BLaER1 treated with 17β-estradiol and CSF1 and Interleukin-3, amounts not matched to agents 10 nM and 100 nM (cell line): ENCODE measurements at regions not wholly inside any gene's neighbourhood (a gene's known extent, or its start where the extent isn't known, plus 50 kb on each side); places are given as distances from the start of the nearest gene placed in this dataset.

Experiments used
- H3K27ac ChIP-seq, 11 experiments: shearing (Covaris generic); formaldehyde crosslinking; 2 replicates each; pipeline ENCODE4 v1.8.1; 2022
- H3K27me3 ChIP-seq, 11 experiments: shearing (Covaris generic); formaldehyde crosslinking; 2 replicates each; pipeline ENCODE4 v1.8.1; 2022
- H3K36me3 ChIP-seq, 11 experiments: shearing (Covaris generic); formaldehyde crosslinking; 2 replicates each; pipeline ENCODE4 v1.8.1; 2022
- H3K4me1 ChIP-seq, 10 experiments: shearing (Covaris generic); formaldehyde crosslinking; 2 replicates each; pipeline ENCODE4 v1.8.1; 2022
- H3K4me2 ChIP-seq, 11 experiments: shearing (Covaris generic); formaldehyde crosslinking; 2 replicates each; pipeline ENCODE4 v1.8.1; 2022
- H3K4me3 ChIP-seq, 10 experiments: shearing (Covaris generic); formaldehyde crosslinking; 2 replicates each; pipeline ENCODE4 v1.8.1; 2022
- H3K9ac ChIP-seq, 11 experiments: shearing (Covaris generic); formaldehyde crosslinking; 2 replicates each; pipeline ENCODE4 v1.8.1; 2022
- H3K9me3 ChIP-seq, 11 experiments: shearing (Covaris generic); formaldehyde crosslinking; replicated peaks in 1 of 11; 2 replicates each; pipeline ENCODE4 v1.8.1; 2022
- H4K20me1 ChIP-seq, 11 experiments: shearing (Covaris generic); formaldehyde crosslinking; 2 replicates each; pipeline ENCODE4 v1.8.1; 2022
- Cebpa-rat ChIP-seq, 11 experiments: shearing (Covaris generic); IDR thresholded peaks; 2 replicates each; pipeline ENCODE4 v1.8.1; 2022

GRCh38 chr20:52564594-52564993 lies 373.0 kb upstream of the ZFP64 start:
- Histone ChIP-seq H3K4me3 (no peak overlapping the region), H3K36me3 (no peaks in the 10 kb centered on the region), H4K20me1 (no peaks in the 10 kb centered on the region), H3K4me2 (no peak overlapping the region), H3K27ac (no peak overlapping the region), H3K9me3 (peaks cover 0 to 11% (median 9%) of the 10 kb centered on the region in 11 experiments; a peak in 18 of 22 replicates), H3K4me1 (no peaks in the 10 kb centered on the region), H3K27me3 (no peaks in the 10 kb centered on the region), H3K9ac (no peak overlapping the region)
- no peak for TF ChIP-seq Cebpa-rat (IDR thresholded peaks at IDR 0.05)

- Histone ChIP-seq H3K9ac (no peak overlapping the region), H3K27me3 (no peaks in the 10 kb centered on the region), H3K9me3 (peaks cover 0 to 6% (median 0%) of the 10 kb centered on the region in 11 experiments; a peak in 5 of 22 replicates), H3K4me3 (no peak overlapping the region), H3K27ac (no peak overlapping the region), H3K36me3 (no peaks in the 10 kb centered on the region), H4K20me1 (no peaks in the 10 kb centered on the region), H3K4me2 (no peak overlapping the region), H3K4me1 (no peaks in the 10 kb centered on the region)
- no peak for TF ChIP-seq Cebpa-rat (IDR thresholded peaks at IDR 0.05)
Observed at GRCh38 chr20:52552181-52552872, 360.7 kb upstream of the ZFP64 start.

GRCh38 chr20:52542131-52542530 lies 350.6 kb upstream of the ZFP64 start:
- H3K4me2 ChIP-seq: no peak overlapping the region
- H3K4me1 ChIP-seq: no peaks in the 10 kb centered on the region
- H3K9me3 ChIP-seq: peaks cover 0 to 16% (median 9%) of the 10 kb centered on the region in 11 experiments; a peak in 16 of 22 replicates
- H4K20me1 ChIP-seq: no peaks in the 10 kb centered on the region
- no peaks in the 10 kb centered on the region for H3K27me3 ChIP-seq
- H3K4me3 ChIP-seq: no peak overlapping the region
- H3K9ac ChIP-seq: no peak overlapping the region
- no peak overlapping the region for H3K27ac ChIP-seq
- TF ChIP-seq Cebpa-rat (IDR thresholded peaks at IDR 0.05): no peak
- no peaks in the 10 kb centered on the region for H3K36me3 ChIP-seq

- Histone ChIP-seq H4K20me1 (no peaks in the 10 kb centered on the region), H3K4me3 (no peak overlapping the region), H3K9me3 (peaks cover 0 to 16% (median 9%) of the 10 kb centered on the region in 11 experiments; a peak in 16 of 22 replicates), H3K9ac (no peak overlapping the region), H3K27me3 (no peaks in the 10 kb centered on the region), H3K27ac (no peak overlapping the region), H3K36me3 (no peaks in the 10 kb centered on the region), H3K4me2 (no peak overlapping the region), H3K4me1 (peaks cover 0 to 5% (median 0%) of the 10 kb centered on the region in 10 experiments; a peak in 1 of 20 replicates)
- TF ChIP-seq Cebpa-rat (IDR thresholded peaks at IDR 0.05): no peak
Observed at GRCh38 chr20:52540509-52540908, 348.9 kb upstream of the ZFP64 start.

GRCh38 chr20:52539891-52540290 lies 348.3 kb upstream of the ZFP64 start:
- TF ChIP-seq Cebpa-rat (IDR thresholded peaks at IDR 0.05): no peak
- Histone ChIP-seq H3K27me3 (no peaks in the 10 kb centered on the region), H3K4me3 (no peak overlapping the region), H3K9me3 (peaks cover 0 to 16% (median 9%) of the 10 kb centered on the region in 11 experiments; a peak in 16 of 22 replicates), H3K36me3 (no peaks in the 10 kb centered on the region), H3K27ac (no peak overlapping the region), H4K20me1 (no peaks in the 10 kb centered on the region), H3K9ac (no peak overlapping the region), H3K4me1 (peaks cover 0 to 5% (median 0%) of the 10 kb centered on the region in 10 experiments; a peak in 1 of 20 replicates), H3K4me2 (no peak overlapping the region)

- Histone ChIP-seq H4K20me1 (no peaks in the 10 kb centered on the region), H3K4me1 (peaks cover 0 to 5% (median 0%) of the 10 kb centered on the region in 10 experiments; a peak in 1 of 20 replicates), H3K27ac (no peak overlapping the region), H3K36me3 (no peaks in the 10 kb centered on the region), H3K9ac (no peak overlapping the region), H3K4me2 (peak overlapping the region in 1 of 11 experiments; percentile 39; a peak in 2 of 22 replicates), H3K9me3 (no peaks in the 10 kb centered on the region), H3K27me3 (no peaks in the 10 kb centered on the region), H3K4me3 (no peak overlapping the region)
- TF ChIP-seq Cebpa-rat (IDR thresholded peaks at IDR 0.05): no peak
Observed at GRCh38 chr20:52536841-52537400, 345.3 kb upstream of the ZFP64 start.

- Histone ChIP-seq H3K4me2 (no peak overlapping the region), H3K4me1 (peaks cover 0 to 5% (median 0%) of the 10 kb centered on the region in 10 experiments; a peak in 1 of 20 replicates), H3K36me3 (no peaks in the 10 kb centered on the region), H3K27me3 (no peaks in the 10 kb centered on the region), H3K27ac (no peak overlapping the region), H3K9ac (no peak overlapping the region), H4K20me1 (no peaks in the 10 kb centered on the region), H3K4me3 (no peak overlapping the region), H3K9me3 (peaks cover 0 to 3% (median 0%) of the 10 kb centered on the region in 11 experiments; a peak in 1 of 22 replicates)
- no peak for TF ChIP-seq Cebpa-rat (IDR thresholded peaks at IDR 0.05)
Observed at GRCh38 chr20:52536040-52536439, 344.5 kb upstream of the ZFP64 start.

GRCh38 chr20:52534616-52535015 lies 343.0 kb upstream of the ZFP64 start:
- H3K9ac ChIP-seq: no peak overlapping the region
- no peak overlapping the region for H3K4me2 ChIP-seq
- TF ChIP-seq Cebpa-rat (IDR thresholded peaks at IDR 0.05): no peak
- no peaks in the 10 kb centered on the region for H4K20me1 ChIP-seq
- H3K27ac ChIP-seq: no peak overlapping the region
- H3K36me3 ChIP-seq: no peaks in the 10 kb centered on the region
- peaks cover 0 to 5% (median 0%) of the 10 kb centered on the region in 10 experiments; a peak in 1 of 20 replicates for H3K4me1 ChIP-seq
- H3K4me3 ChIP-seq: no peak overlapping the region
- no peaks in the 10 kb centered on the region for H3K27me3 ChIP-seq
- H3K9me3 ChIP-seq: peaks cover 0 to 3% (median 0%) of the 10 kb centered on the region in 11 experiments; a peak in 1 of 22 replicates

- TF ChIP-seq Cebpa-rat (IDR thresholded peaks at IDR 0.05): no peak
- H4K20me1 ChIP-seq: no peaks in the 10 kb centered on the region
Observed at GRCh38 chr20:52533401-52533800, 341.8 kb upstream of the ZFP64 start.

More at GRCh38 chr20:52533401-52533800, 341.8 kb upstream of the ZFP64 start:
- Histone ChIP-seq H3K4me3 (no peak overlapping the region), H3K27me3 (no peaks in the 10 kb centered on the region), H3K36me3 (no peaks in the 10 kb centered on the region), H3K4me1 (peaks cover 0 to 5% (median 0%) of the 10 kb centered on the region in 10 experiments; a peak in 1 of 20 replicates), H3K9me3 (peaks cover 0 to 3% (median 0%) of the 10 kb centered on the region in 11 experiments; a peak in 1 of 22 replicates), H3K27ac (no peak overlapping the region), H3K9ac (no peak overlapping the region), H3K4me2 (no peak overlapping the region)
